ENCODE measurements at regions not wholly inside any gene's neighbourhood (a gene's known extent, or its start where the extent isn't known, plus 50 kb on each side); places are given as distances from the start of the nearest gene placed in this dataset.
"Not testable (repeated sequence)": the region's sequence is repeated elsewhere in the genome, so short reads cannot be mapped to it uniquely, and the experiment has no call there.

- no peak for DNase-seq (ENCODE audit: low read depth, low spot score)
Measured at GRCh38 chr12:4191642-4192041, 81.9 kb upstream of the CCND2 start.

GRCh38 chr12:4191149-4191548 is 82.4 kb upstream of the CCND2 start:
- DNase-seq (ENCODE audit: low read depth, low spot score): no peak

DNA sequence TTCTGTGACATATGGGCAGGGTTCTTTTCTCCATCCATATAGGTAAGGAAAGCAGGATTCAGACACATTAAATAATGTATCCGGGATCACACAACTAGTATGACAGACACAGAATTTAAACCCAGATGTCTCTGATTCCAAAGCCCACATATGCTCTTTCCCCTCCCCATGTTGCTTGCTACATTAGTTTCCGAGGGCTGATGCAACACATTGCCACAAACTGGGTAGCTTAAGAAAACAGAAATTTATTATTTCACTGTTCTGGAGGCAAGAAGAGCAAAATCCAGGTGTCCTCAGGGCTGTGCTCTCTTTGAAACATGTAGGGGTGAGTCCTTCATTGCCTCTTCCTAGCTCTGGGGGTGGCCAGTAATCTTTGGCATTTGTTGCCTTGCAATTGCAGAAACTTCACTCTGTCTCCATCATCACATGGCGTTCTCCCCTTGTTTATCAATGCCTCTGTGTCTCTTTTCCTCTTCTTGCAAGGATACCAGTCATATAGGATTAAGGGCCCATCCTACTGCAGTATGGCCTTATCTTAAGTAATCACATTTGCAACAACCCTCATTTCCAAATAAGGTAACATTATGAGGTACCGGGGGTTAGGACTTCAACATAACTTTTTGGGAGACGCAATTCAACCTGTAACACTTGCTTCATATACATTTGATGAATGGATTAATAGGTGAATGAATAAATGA is 83.0 kb upstream of the CCND2 start:
- DNase-seq (ENCODE audit: low read depth, low spot score): no peak

DNA sequence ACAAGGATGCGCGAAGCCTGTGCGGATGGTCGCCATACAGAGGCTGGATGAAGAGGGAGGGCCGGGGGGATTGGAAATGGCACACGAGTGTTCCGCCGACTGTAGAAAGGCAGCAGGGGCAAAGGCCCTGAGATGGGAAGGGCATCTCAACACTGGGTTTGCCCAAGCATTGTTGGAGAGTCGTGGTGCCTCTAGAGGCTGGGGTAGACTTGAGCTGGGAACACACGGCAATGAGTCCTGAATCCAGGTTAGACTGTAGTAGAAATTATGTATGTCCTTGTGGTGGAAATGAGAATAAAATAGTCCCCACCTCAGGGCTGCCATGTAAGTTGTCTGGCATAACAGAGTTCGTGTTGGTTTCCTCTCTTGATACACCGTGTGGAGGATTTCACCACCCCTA is 83.8 kb upstream of the CCND2 start:
- no peak for DNase-seq (ENCODE audit: low read depth, low spot score)

GRCh38 chr12:4187916-4188315 is 85.6 kb upstream of the CCND2 start:
- DNase-seq (ENCODE audit: low read depth, low spot score): no peak

- DNase-seq (ENCODE audit: low read depth, low spot score): not testable (repeated sequence)
Measured at GRCh38 chr12:4187315-4187714, 86.2 kb upstream of the CCND2 start.

- DNase-seq (ENCODE audit: low read depth, low spot score): no peak
Measured at GRCh38 chr12:4178424-4179170, 95.0 kb upstream of the CCND2 start.

GRCh38 chr12:4177262-4177661 is 96.3 kb upstream of the CCND2 start:
- DNase-seq (ENCODE audit: low read depth, low spot score): no peak

DNA sequence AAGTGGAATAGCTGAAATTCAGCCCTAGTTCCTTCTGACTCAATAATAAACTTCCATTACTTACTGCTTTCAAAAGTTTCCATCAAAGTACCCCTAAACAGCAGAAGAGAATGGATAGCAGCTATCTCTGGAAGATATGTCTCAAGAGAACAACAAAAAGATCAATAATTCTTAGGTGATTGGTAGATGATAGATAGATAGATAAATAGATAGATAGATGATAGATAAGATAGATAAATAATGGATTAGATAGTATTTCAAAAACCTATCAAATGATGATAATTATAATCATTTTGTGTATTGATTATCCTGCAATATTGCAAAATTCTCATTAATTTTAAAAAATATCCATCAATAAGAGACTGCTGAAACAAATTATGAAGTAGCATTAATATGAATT is 97.4 kb upstream of the CCND2 start:
- DNase-seq (ENCODE audit: low read depth, low spot score): no peak

- no peak for DNase-seq (ENCODE audit: low read depth, low spot score)
Measured at GRCh38 chr12:4174417-4174816, 99.1 kb upstream of the CCND2 start.

- DNase-seq (ENCODE audit: low read depth, low spot score): no peak
Measured at GRCh38 chr12:4172999-4173398, 100.6 kb upstream of the CCND2 start.

DNA sequence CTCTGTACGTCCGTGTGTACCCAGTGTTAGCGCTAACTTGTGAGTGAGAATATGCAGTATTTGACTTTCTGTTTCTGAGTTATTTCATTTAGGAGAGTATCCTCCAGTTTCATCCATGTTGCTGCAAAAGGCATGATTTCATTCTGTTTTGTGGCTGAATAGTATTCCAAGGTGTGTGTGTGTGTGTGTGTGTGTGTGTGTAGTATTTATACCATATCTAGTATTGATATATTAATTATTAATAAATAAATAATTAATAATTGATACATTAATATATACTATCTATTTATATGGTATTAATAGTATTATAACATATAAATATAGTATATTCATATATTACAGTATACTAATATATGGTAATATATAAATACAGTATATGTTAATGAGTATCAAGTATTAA is 101.8 kb upstream of the CCND2 start:
- no peak for DNase-seq (ENCODE audit: low read depth, low spot score)

GRCh38 chr12:4169959-4170358 is 103.6 kb upstream of the CCND2 start:
- DNase-seq (ENCODE audit: low read depth, low spot score): no peak

GRCh38 chr12:4169531-4169930 is 104.0 kb upstream of the CCND2 start:
- DNase-seq (ENCODE audit: low read depth, low spot score): no peak

DNA sequence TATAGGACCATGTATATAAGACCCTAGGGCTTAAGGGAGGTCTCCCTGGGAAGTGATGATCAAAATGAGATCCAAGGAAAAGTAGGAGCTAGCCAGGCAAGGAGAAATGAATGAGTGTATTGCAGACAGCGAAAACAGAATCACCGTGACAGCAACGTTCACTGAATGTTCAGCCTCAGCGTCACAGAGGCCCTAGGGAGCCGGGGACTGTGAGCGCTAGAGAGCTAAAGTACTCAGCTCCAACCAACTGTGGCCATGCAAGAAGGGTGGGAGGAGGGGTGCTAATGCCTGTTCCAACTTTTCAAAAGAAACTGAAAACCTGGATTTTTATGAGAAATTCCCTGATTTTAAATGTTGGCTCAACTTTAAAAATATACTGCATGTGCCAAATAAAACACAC is 105.5 kb upstream of the CCND2 start:
- DNase-seq (ENCODE audit: low read depth, low spot score): no peak

GRCh38 chr12:4164559-4165558 is 108.7 kb upstream of the CCND2 start:
- DNase-seq (ENCODE audit: low read depth, low spot score): peak; percentile 15

DNA sequence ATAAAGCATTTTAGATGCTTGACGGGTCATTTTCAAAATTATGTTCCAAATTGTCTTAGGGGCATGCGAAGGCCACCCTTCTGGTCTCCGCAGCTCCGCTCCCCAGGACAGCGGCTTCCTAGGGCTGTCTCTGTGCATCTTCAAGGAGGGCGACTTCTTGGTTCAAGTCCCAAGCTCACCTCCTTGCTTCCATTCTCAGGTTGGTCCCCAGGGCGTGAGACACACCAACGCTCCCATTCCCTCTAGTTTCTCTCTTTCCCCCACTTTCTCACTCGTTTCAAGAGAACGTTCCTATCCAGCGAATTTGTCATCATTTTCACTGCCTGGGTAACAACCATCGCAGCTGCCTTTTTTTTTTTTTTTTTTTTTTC is 109.4 kb upstream of the CCND2 start:
- no peak for DNase-seq (ENCODE audit: low read depth, low spot score)

- DNase-seq (ENCODE audit: low read depth, low spot score): no peak
Measured at GRCh38 chr12:4161718-4162117, 111.8 kb upstream of the CCND2 start.

- DNase-seq (ENCODE audit: low read depth, low spot score): no peak
Measured at GRCh38 chr12:4160314-4161040, 113.1 kb upstream of the CCND2 start.

- no peak for DNase-seq (ENCODE audit: low read depth, low spot score)
Measured at GRCh38 chr12:4159851-4160250, 113.7 kb upstream of the CCND2 start.

DNA sequence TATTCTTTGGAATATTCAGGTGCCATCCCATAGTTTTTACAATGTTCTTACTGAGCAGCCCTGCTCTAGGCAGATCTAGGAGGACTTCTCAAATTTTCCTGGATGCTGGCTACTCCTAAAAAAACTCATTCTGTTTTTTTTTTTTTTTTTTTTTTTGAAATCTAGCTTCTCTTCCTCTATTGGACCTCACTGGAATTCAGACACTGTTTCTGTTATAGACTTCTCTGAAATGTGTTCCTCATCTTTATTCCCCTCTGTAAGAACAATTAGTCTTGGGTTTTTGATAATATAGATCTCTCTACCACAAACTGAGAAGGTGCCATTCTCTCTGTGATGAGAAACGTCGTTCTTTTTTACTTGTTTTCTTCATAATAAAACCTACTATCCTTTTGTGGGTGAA is 115.3 kb upstream of the CCND2 start:
- DNase-seq (ENCODE audit: low read depth, low spot score): no peak
